GM12878 (cell line): ENCODE measurements at regions not wholly inside any gene's neighbourhood (a gene's known extent, or its start where the extent isn't known, plus 50 kb on each side); places are given as distances from the start of the nearest gene placed in this dataset.

Source experiments
- ATAC-seq: fragments of 200-7000 bp; cut with Tn5 transposase; 3 replicates; pipeline ENCODE4 v1.9.1; 2020; ENCODE audit warnings: mild to moderate bottlenecking, moderate library complexity
- BruUV-seq: library from RNA; stranded (reverse); fragments of 400-500 nt; replicated peaks from 2 replicates; lab custom pipeline; 2021; lab: Mats Ljungman, UMichigan
- CTCF ChIA-PET: fragments of 300-600 bp; sonication (Branson Sonifier 250); formaldehyde crosslinking; extraction: SDS; loops from one replicate; lab custom pipeline; 2021; ENCODE audit warnings: inconsistent platforms; lab: Yijun Ruan, JAX
- POLR2A ChIA-PET: fragments of 350-600 bp; formaldehyde crosslinking; extraction: SDS; loops from one replicate; lab custom pipeline; 2021; ENCODE audit warnings: inconsistent platforms; lab: Charles Lee
- RAD21 ChIA-PET: fragments of 300-600 bp; sonication (Branson Sonifier 250); formaldehyde crosslinking; loops from one replicate; lab custom pipeline; 2023; ENCODE audit warnings: antibody characterized with exemption; ENCODE audit not compliant: unreplicated experiment; lab: Charles Lee
- SMC1A ChIA-PET: fragments of 300-600 bp; sonication (Branson Sonifier 250); formaldehyde crosslinking; loops from one replicate; lab custom pipeline; 2023; ENCODE audit not compliant: unreplicated experiment, uncharacterized antibody; lab: Charles Lee
- DNase-seq: peaks from one replicate; pipeline ENCODE4 v3.0.0-alpha.2; 2011; ENCODE audit warnings: low read depth, low spot score
- FAIRE-seq: peaks from 3 replicates; lab custom pipeline; 2011; peaks lifted over from hg19 to GRCh38; lab: Jason Lieb, UNC
- H2AFZ ChIP-seq: 2 replicates; pipeline ENCODE4 v1.6.0; 2011; ENCODE audit warnings: low read depth, low read length, control low read depth; ENCODE audit not compliant: control insufficient read depth
- H3K27ac ChIP-seq: 2 replicates; pipeline ENCODE4 v1.5.1; 2011; ENCODE audit warnings: control low read depth; ENCODE audit not compliant: control insufficient read depth, insufficient read depth
- H3K27me3 ChIP-seq, 2 experiments: replicated peaks in 1 of 2; 2 replicates each; pipeline versions ENCODE4 v1.6.0 to v1.6.1; 2011; ENCODE audit warnings: low read length in 1 of 2; ENCODE audit not compliant: control insufficient read depth in 2 of 2, insufficient read depth in 2 of 2
- H3K36me3 ChIP-seq, 2 experiments: 2 replicates each; pipeline ENCODE4 v1.5.1; 2011; ENCODE audit warnings: low read length in 1 of 2; ENCODE audit not compliant: control insufficient read depth in 2 of 2, insufficient read depth in 2 of 2
- H3K4me1 ChIP-seq: 2 replicates; pipeline ENCODE4 v1.6.1; 2011; ENCODE audit warnings: mild to moderate bottlenecking, low read length, moderate library complexity, mixed read lengths; ENCODE audit not compliant: control insufficient read depth, insufficient read depth
- H3K4me2 ChIP-seq: 2 replicates; pipeline ENCODE4 v1.6.0; 2011; ENCODE audit warnings: control low read depth; ENCODE audit not compliant: control insufficient read depth, insufficient read depth
- H3K4me3 ChIP-seq: fragments of 200-600 bp; sonication (generic); 2 replicates; pipeline ENCODE4 v1.5.1; 2016
- H3K79me2 ChIP-seq: 2 replicates; pipeline ENCODE4 v1.6.0; 2011; ENCODE audit warnings: low read length; ENCODE audit not compliant: control insufficient read depth, insufficient read depth
- H3K9ac ChIP-seq: 2 replicates; pipeline ENCODE4 v1.8.0; 2011; ENCODE audit warnings: low read length, control low read depth, mixed read lengths; ENCODE audit not compliant: control insufficient read depth, insufficient read depth
- H3K9me3 ChIP-seq: replicated peaks from 3 replicates; pipeline ENCODE4 v1.5.1; 2011; ENCODE audit warnings: mild to moderate bottlenecking, low read length; ENCODE audit not compliant: control insufficient read depth, insufficient read depth
- H4K20me1 ChIP-seq: 2 replicates; pipeline ENCODE4 v1.6.0; 2011; ENCODE audit not compliant: control insufficient read depth, insufficient read depth
- ATF2 ChIP-seq: IDR thresholded peaks from 2 replicates; pipeline ENCODE4 v1.6.1; 2012; ENCODE audit warnings: low read length, inconsistent platforms
- ATF7 ChIP-seq: fragments of 450-650 bp; IDR thresholded peaks from 2 replicates; pipeline ENCODE4 v1.6.1; 2016; ENCODE audit warnings: low read depth, mild to moderate bottlenecking
- BHLHE40 ChIP-seq, 2 experiments: fragments of 450-650 bp in 1 of 2; IDR thresholded peaks; 2 replicates each; pipeline ENCODE4 v1.6.1; 2011 to 2017; ENCODE audit warnings: low read depth in 2 of 2, borderline replicate concordance in 1 of 2, improper control_type of control experiment in 1 of 2, low read length in 1 of 2, mild to moderate bottlenecking in 1 of 2
- CBX3 ChIP-seq: fragments of 200-600 bp; sonication (generic); IDR thresholded peaks from 2 replicates; pipeline ENCODE4 v1.6.1; 2016; ENCODE audit warnings: low read depth, borderline replicate concordance
- CBX5 ChIP-seq: sonication (generic); IDR thresholded peaks from 2 replicates; pipeline ENCODE4 v1.6.1; 2016; ENCODE audit warnings: low read depth, moderate library complexity, mild to moderate bottlenecking, inconsistent platforms
- CREM ChIP-seq: IDR thresholded peaks from 2 replicates; pipeline ENCODE4 v1.6.1; 2014; ENCODE audit warnings: antibody characterized with exemption, low read depth
- EP300 ChIP-seq, 2 experiments: fragments of 150-350 bp in 1 of 2; IDR thresholded peaks; 2 replicates each; pipeline ENCODE4 v1.6.1; 2011 to 2012; ENCODE audit warnings: low read depth in 2 of 2, low read length in 2 of 2, borderline replicate concordance in 1 of 2, improper control_type of control experiment in 1 of 2, inconsistent platforms in 1 of 2; ENCODE audit not compliant: control insufficient read depth in 1 of 2
- GABPA ChIP-seq: IDR thresholded peaks from 2 replicates; pipeline ENCODE4 v1.6.1; 2014; ENCODE audit warnings: antibody characterized with exemption, low read depth, mild to moderate bottlenecking, inconsistent platforms
- KDM1A ChIP-seq: fragments of 200-600 bp; sonication (generic); IDR thresholded peaks from 2 replicates; pipeline ENCODE4 v1.6.1; 2016; ENCODE audit warnings: borderline replicate concordance
- NFIC ChIP-seq: IDR thresholded peaks from 2 replicates; pipeline ENCODE4 v1.6.1; 2012; ENCODE audit warnings: low read depth, mild to moderate bottlenecking, inconsistent platforms, low read length, moderate library complexity
- NRF1 ChIP-seq: conservative IDR thresholded peaks from 2 replicates; pipeline ENCODE4 v1.6.1; 2011; ENCODE audit warnings: mild to moderate bottlenecking, low read depth, low read length, improper control_type of control experiment
- PAX8 ChIP-seq: fragments of 450-650 bp; IDR thresholded peaks from 2 replicates; pipeline ENCODE4 v1.6.1; 2017; ENCODE audit warnings: mild to moderate bottlenecking, moderate library complexity
- POLR2A ChIP-seq: IDR thresholded peaks from 2 replicates; pipeline ENCODE4 v1.6.1; 2011; ENCODE audit warnings: low read depth, mild to moderate bottlenecking, low read length
- PRDM15 ChIP-seq: fragments of 450-650 bp; formaldehyde crosslinking; IDR thresholded peaks from 2 replicates; pipeline ENCODE4 v1.4.0; 2020; ENCODE audit warnings: mild to moderate bottlenecking, moderate library complexity
- RELB ChIP-seq: fragments of 450-650 bp; IDR thresholded peaks from 2 replicates; pipeline ENCODE4 v1.6.1; 2017; ENCODE audit warnings: low read depth, mild to moderate bottlenecking, moderate library complexity
- SUPT20H ChIP-seq: IDR thresholded peaks from 2 replicates; pipeline ENCODE4 v1.6.1; 2011; ENCODE audit warnings: low read depth, mild to moderate bottlenecking, low read length, moderate library complexity, borderline replicate concordance; ENCODE audit not compliant: control insufficient read depth
- TARDBP ChIP-seq: IDR thresholded peaks from 2 replicates; pipeline ENCODE4 v1.6.1; 2016; ENCODE audit warnings: borderline replicate concordance
- ZNF217 ChIP-seq: fragments of 450-650 bp; IDR thresholded peaks from 2 replicates; pipeline ENCODE4 v1.6.1; 2017; ENCODE audit warnings: antibody characterized with exemption, mild to moderate bottlenecking
- ZNF24 ChIP-seq: fragments of 450-650 bp; IDR thresholded peaks from 2 replicates; pipeline ENCODE4 v1.6.1; 2017; ENCODE audit warnings: antibody characterized with exemption, mild to moderate bottlenecking
- WGBS: methylation state at CpG from one replicate; pipeline ENCODE4 v1.1.6; 2016; ENCODE audit warnings: low lambda C conversion rate; ENCODE audit not compliant: insufficient replicate concordance, insufficient coverage; ENCODE audit errors: missing lambda C conversion rate; 5-methylcytosine and 5-hydroxymethylcytosine counted together
- in situ Hi-C: fragments of 300-500 bp; cut with MboI; formaldehyde crosslinking; loops from 9 replicates; pipeline ENCODE4 v1.14.3; 2018; ENCODE audit warnings: mixed read lengths
- intact Hi-C: fragments of 100-400 bp; cut with micrococcal nuclease; formaldehyde crosslinking; loops from one replicate; pipeline ENCODE4 v1.14.2; 2022; ENCODE audit not compliant: unreplicated experiment

- TF ChIP-seq PRDM15 (CRISPR knock-in tag): no peak
- no peak for TF ChIP-seq RELB
- no peak for TF ChIP-seq BHLHE40 (IDR thresholded peaks at IDR 0.05; ENCODE audit: borderline replicate concordance in 1 of 2, low read depth in 2 of 2, low read length in 1 of 2)
- TF ChIP-seq GABPA: no peak
- TF ChIP-seq NFIC: no peak
- no peak for TF ChIP-seq NRF1
- TF ChIP-seq PAX8: no peak
Observed at GRCh38 chr4:138656990-138657389, 358.6 kb upstream of the NOCT start (continued).

GRCh38 chr4:138655985-138656384, 359.6 kb upstream of the NOCT start:
- no TSS peak for BruUV-seq
- ChIA-PET SMC1A (interaction anchor here (1.2 to 1.7 kb wide), 4 partner anchors 8 to 47 kb away, joined by 3 to 9 read pairs (median 4); no protein-coding TSS in a partner anchor), RAD21 (no interaction called here), POLR2A (no interaction called here), CTCF (interaction anchor here (1.3 to 4.1 kb wide), 5 partner anchors 9 to 25 kb away, joined by 4 to 13 read pairs (median 4); no protein-coding TSS in a partner anchor)
- Histone ChIP-seq H3K4me2 (no peak overlapping the region), H3K36me3 (no peaks in the 10 kb centered on the region), H3K9me3 (no peaks in the 10 kb centered on the region), H3K9ac (no peak overlapping the region), H3K79me2 (no peaks in the 10 kb centered on the region), H2AFZ (no peak overlapping the region), H3K27ac (no peak overlapping the region), H3K4me1 (no peaks in the 10 kb centered on the region), H3K27me3 (peaks cover 0 to 2% of the 10 kb centered on the region in 2 experiments; a peak in 1 of 4 replicates), H3K4me3 (no peak overlapping the region), H4K20me1 (no peaks in the 10 kb centered on the region)
- ATAC-seq (no peak), FAIRE-seq (no peak), DNase-seq (no peak)
- in situ Hi-C loops: no loop called here
- intact Hi-C loops: no loop called here
- 3% methylated on average over 3 of the region's 3 CpGs for WGBS
- TF ChIP-seq ATF2 (no peak), CBX5 (no peak), SUPT20H (no peak), ATF7 (no peak), TARDBP (no peak), GABPA (no peak), CREM (no peak), CBX3 (no peak), EP300 (IDR thresholded peaks at IDR 0.05; ENCODE audit: borderline replicate concordance in 1 of 2, control insufficient read depth in 1 of 2, low read depth in 2 of 2, low read length in 2 of 2) (no peak), ZNF217 (no peak), ZNF24 (no peak), POLR2A (no peak), KDM1A (no peak)
